ENCODE measurements at regions not wholly inside any gene's neighbourhood (a gene's known extent, or its start where the extent isn't known, plus 50 kb on each side); places are given as distances from the start of the nearest gene placed in this dataset.

DNA sequence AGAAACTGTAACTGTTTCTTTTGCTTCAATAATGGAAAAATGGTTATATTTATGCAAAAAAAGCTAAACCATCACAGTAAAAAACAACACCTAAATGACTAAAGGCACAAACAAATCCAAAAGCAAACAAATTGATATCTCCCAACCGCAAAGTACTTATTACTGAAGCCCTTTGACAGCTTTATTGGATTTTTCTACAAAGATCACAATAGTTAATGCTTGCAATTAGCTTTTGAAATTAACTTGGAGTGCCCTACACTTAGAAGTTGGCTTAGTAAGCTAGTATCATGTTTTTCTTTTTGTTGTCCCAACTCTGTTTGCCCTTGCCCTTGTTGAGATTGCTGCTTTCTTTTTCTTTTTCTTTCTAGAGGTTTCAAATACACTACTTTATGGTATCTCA is 257.5 kb downstream of the INHBA start:
- Histone ChIP-seq H3K9me3 (no peaks in the 10 kb centered on the region), H3K4me3 (no peak overlapping the region), H3K27me3 (replicated peaks; ENCODE audit: insufficient read depth) (no peaks in the 10 kb centered on the region), H3K4me1 (replicated peaks) (no peaks in the 10 kb centered on the region), H3K27ac (no peak overlapping the region), H3K36me3 (no peaks in the 10 kb centered on the region)
- DNase-seq (ENCODE audit: low spot score): no peak
- WGBS: 50% methylated on average over 1 of the region's 1 CpG
- TF ChIP-seq CTCF (IDR thresholded peaks at IDR 0.05) (no peak), POLR2A (IDR thresholded peaks at IDR 0.05) (no peak), POLR2AphosphoS5 (IDR thresholded peaks at IDR 0.05) (no peak)
- intact Hi-C loops (cut with DNase I): no loop called here

DNA sequence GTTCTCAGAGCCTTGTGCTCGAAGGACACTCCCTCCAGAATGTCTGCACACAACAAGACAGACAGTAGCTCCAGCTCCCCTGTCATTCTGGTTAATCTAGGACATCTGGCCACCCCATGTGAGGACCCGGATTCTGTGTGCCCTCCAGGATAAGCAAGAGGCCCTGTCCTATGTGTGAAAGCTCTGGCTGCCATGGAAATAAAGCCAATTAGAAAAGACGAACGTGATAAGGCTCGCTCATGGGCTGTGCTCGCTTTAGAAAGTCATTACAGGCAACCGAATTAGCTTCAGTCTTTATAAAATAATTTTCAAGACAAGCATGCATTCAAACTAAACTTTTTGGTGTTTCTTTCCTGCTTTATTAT is 263.4 kb downstream of the INHBA start:
- intact Hi-C loops (cut with DNase I): no loop called here
- TF ChIP-seq POLR2AphosphoS5 (IDR thresholded peaks at IDR 0.05): no peak
- no peak for TF ChIP-seq POLR2A (IDR thresholded peaks at IDR 0.05)
- TF ChIP-seq CTCF (IDR thresholded peaks at IDR 0.05): no peak
- Histone ChIP-seq H3K27ac (no peak overlapping the region), H3K27me3 (replicated peaks; ENCODE audit: insufficient read depth) (no peaks in the 10 kb centered on the region), H3K9me3 (no peaks in the 10 kb centered on the region), H3K4me3 (no peak overlapping the region), H3K4me1 (replicated peaks) (no peaks in the 10 kb centered on the region), H3K36me3 (no peaks in the 10 kb centered on the region)
- no peak for DNase-seq (ENCODE audit: low spot score)
- WGBS: 73% methylated on average over 7 of the region's 7 CpGs

DNA sequence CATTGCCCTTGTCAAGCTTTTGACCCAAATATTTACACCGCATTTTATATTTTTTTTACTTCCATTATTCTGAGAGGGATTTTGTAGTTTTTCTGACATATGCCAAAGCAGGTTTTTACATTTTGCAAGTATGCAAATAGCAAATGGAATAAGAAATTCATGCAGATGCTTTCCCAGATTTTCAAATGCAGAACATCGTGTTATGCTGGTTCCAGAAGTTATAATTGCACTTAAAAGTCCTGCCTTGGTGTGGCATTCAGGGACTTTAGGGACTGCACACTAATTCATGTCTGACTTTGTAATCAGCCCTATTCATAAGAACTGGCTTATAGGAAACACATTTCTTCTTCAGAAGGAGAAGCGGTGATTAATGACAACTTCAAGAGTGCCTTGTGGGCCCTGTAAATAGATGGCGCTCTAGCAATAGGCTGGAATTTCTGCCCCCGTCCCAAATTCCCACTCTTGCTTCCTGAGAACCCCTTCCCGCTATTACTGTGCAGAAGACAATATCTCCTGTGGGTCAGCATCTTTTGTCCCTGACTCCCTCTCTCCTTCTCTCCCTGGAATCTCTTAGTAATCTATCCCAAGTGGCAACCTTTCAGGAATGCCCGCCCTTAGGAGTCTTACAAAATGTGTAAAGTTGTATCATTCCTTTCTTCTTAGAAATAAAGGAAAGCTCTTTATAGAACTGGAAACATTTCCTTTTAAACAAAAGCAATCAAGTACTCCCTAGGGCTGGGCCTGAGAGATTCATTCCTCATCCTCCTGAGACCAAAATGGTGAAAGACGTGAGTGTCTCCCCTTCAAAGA is 264.0 kb downstream of the INHBA start:
- Histone ChIP-seq H3K9me3 (no peaks in the 10 kb centered on the region), H3K4me1 (replicated peaks) (no peaks in the 10 kb centered on the region), H3K4me3 (no peak overlapping the region), H3K27ac (no peak overlapping the region), H3K27me3 (replicated peaks; ENCODE audit: insufficient read depth) (no peaks in the 10 kb centered on the region), H3K36me3 (no peaks in the 10 kb centered on the region)
- no peak for TF ChIP-seq POLR2AphosphoS5 (IDR thresholded peaks at IDR 0.05)
- TF ChIP-seq CTCF (IDR thresholded peaks at IDR 0.05): no peak
- no peak for TF ChIP-seq POLR2A (IDR thresholded peaks at IDR 0.05)
- intact Hi-C loops (cut with DNase I): no loop called here
- WGBS: 92% methylated on average over 8 of the region's 8 CpGs
- no peak for DNase-seq (ENCODE audit: low spot score)

DNA sequence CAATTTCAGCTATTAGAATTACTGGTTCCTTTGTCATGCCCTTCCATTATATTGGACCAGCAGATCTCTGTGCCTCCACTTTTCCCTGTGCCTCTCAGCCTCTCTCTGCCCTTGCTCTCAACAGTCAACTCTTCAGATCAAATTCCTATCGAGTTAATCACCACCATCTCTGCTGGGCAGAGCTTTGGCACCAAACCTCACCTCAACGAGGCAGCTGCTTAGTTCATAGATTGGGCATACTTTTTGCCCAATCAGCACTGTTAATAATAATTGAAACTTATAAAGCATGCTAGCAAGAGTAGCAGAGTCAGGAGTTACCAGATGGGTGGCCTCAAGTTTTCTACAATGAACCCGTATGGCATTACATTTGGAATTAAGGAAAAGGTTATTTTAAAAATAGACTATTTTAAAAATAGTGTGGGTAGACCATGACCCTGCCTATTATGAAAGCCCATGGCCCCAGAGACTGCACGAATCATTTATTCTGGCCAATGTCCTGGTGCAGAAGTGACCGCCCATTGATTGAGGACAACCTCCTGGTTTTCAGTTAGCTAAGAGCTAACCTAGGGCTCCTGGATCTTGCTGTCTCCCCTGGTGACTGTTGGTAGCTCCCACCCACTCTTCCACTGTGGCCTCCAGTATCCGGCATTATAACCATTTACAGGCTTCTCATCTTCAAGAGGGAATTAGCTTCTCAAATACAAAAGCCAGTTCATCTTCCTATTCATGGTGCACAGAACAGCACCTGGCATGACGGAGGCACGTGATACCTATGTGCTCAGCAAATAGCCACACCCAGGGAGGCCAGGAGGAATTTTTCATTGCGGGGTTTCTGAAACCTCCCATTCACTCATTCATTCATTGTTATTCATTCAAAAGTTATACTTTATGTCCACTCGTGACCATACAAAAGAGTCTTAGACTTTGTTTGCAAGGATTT is 265.4 kb downstream of the INHBA start:
- no peaks in the 10 kb centered on the region for H3K4me1 ChIP-seq (replicated peaks)
- no peaks in the 10 kb centered on the region for H3K27me3 ChIP-seq (replicated peaks; ENCODE audit: insufficient read depth)
- no peak overlapping the region for H3K4me3 ChIP-seq
- WGBS: 72% methylated on average over 10 of the region's 10 CpGs
- no peaks in the 10 kb centered on the region for H3K9me3 ChIP-seq
- H3K36me3 ChIP-seq: no peaks in the 10 kb centered on the region
- no peak overlapping the region for H3K27ac ChIP-seq
- DNase-seq (ENCODE audit: low spot score): no peak
- no peak for TF ChIP-seq CTCF (IDR thresholded peaks at IDR 0.05)
- TF ChIP-seq POLR2A (IDR thresholded peaks at IDR 0.05): no peak
- no peak for TF ChIP-seq POLR2AphosphoS5 (IDR thresholded peaks at IDR 0.05)
- intact Hi-C loops (cut with DNase I): no loop called here
